SU-DHL-6 (cell line): ENCODE measurements at regions not wholly inside any gene's neighbourhood (a gene's known extent, or its start where the extent isn't known, plus 50 kb on each side); places are given as distances from the start of the nearest gene placed in this dataset.

Experiments
- CTCF ChIP-seq: fragments of 200-600 bp; sonication (generic); IDR thresholded peaks from one replicate; pipeline ENCODE4 v1.5.1; 2017; ENCODE audit warnings: antibody characterized with exemption, mild to moderate bottlenecking, low read length, moderate library complexity; ENCODE audit not compliant: insufficient read depth, poor library complexity, severe bottlenecking
- EZH2phosphoT487 ChIP-seq: fragments of 200-600 bp; sonication (generic), shearing (Covaris generic); conservative IDR thresholded peaks from 2 replicates; pipeline ENCODE4 v1.6.1; 2018; ENCODE audit warnings: mild to moderate bottlenecking, antibody characterized with exemption, low read length, moderate library complexity, mixed read lengths

- TF ChIP-seq CTCF (no peak), EZH2phosphoT487 (no peak)
Observed at GRCh38 chr18:51864219-51864965, 475.6 kb upstream of the DCC start.
